Adrenal gland (tissue), 9 donors: ENCODE measurements at regions not wholly inside any gene's neighbourhood (a gene's known extent, or its start where the extent isn't known, plus 50 kb on each side); places are given as distances from the start of the nearest gene placed in this dataset.

Experiments
- DNase-seq, 7 donors: peaks; one replicate each; pipeline ENCODE4 v3.0.0-alpha.2; 2019 to 2020
- H3K27ac ChIP-seq, 5 donors: fragments of 200-600 bp; sonication (generic) in 4 of 5; 1 replicate in 3 of 5; 2 replicates in 2 of 5; pipeline versions ENCODE4 v1.5.1 to v1.8.0; 2016 to 2020; ENCODE audit warnings: mild to moderate bottlenecking in 1 of 5
- H3K27me3 ChIP-seq: fragments of 200-600 bp; 2 replicates; pipeline ENCODE4 v1.8.0; 2021
- H3K36me3 ChIP-seq, 2 donors: fragments of 200-600 bp; replicated peaks in 1 of 2; 1 replicate in 1 of 2; 2 replicates in 1 of 2; pipeline versions ENCODE4 v1.5.1 to v1.8.0; 2018 to 2022
- H3K4me1 ChIP-seq, 2 donors: fragments of 200-600 bp; replicated peaks in 1 of 2; 1 replicate in 1 of 2; 2 replicates in 1 of 2; pipeline versions ENCODE4 v1.5.1 to v1.8.0; 2018 to 2021
- H3K4me3 ChIP-seq, 4 donors: fragments of 200-600 bp; sonication (generic) in 3 of 4; one replicate each; pipeline ENCODE4 v1.5.1; 2016 to 2018
- H3K9me3 ChIP-seq, 3 donors: fragments of 200-600 bp; sonication (generic) in 1 of 3; replicated peaks in 1 of 3; 1 replicate in 2 of 3; 2 replicates in 1 of 3; pipeline versions ENCODE4 v1.5.1 to v1.8.0; 2016 to 2021
- POLR2A ChIP-seq, 2 donors: fragments of 450-650 bp; IDR thresholded peaks; one replicate each; pipeline ENCODE4 v1.6.1; 2017; ENCODE audit warnings: antibody characterized with exemption in 2 of 2, mild to moderate bottlenecking in 2 of 2, moderate library complexity in 1 of 2
- WGBS, 4 donors: extraction: QIAGEN DNeasy Blood & Tissue Kit in 2 of 4; methylation state at CpG; one replicate each; pipeline versions ENCODE4 v1.1.5 to v1.1.7; 2013 to 2017; 5-methylcytosine and 5-hydroxymethylcytosine counted together
- intact Hi-C, 2 donors: fragments of 100-400 bp; cut with DNase I; formaldehyde crosslinking; loops; one replicate each; pipeline versions ENCODE4 v1.14.1 to v1.15.0; 2022 to 2023
- TF ChIP-seq, protein P1 (sequence below), 6 experiments: fragments of 450-650 bp in 4 of 6; fragments of 200-600 bp in 2 of 6; sonication (generic) in 1 of 6; IDR thresholded peaks; 1 replicate in 5 of 6; 2 replicates in 1 of 6; pipeline versions ENCODE4 v1.5.1 to v1.8.0; 2016 to 2021; ENCODE audit warnings: antibody characterized with exemption in 6 of 6, mild to moderate bottlenecking in 2 of 6, moderate library complexity in 1 of 6
- donor health status: healthy with polysubstance abuse.
- donor health status: Bipolar disorder and iron deficiency.
- donor health status: DM: yes; HTN: yes; CAD: no.
- donor health status: DM: no; HTN: no; CAD: no.
- donor health status: DM: no; HTN: no; CAD: no.

DNA sequence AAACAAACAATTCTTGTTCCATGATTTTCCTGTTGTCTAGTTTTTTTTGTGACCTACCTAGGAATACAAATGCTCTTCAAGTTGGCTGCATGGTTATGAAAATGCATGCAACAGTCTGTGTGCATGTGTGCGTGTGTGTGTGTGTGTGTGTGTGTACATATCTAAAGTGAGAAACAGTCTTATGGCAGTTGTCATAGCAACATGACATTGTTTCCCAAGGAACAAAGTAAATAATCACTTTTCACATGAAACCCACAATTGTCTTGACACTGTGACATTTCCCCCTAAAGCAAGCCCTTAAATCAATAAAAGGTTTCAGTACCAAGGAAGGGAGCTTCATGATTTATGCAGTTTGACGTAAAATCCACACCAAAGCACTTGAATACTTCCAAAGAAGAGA lies 758.4 kb downstream of the CDH8 start:
- H3K36me3 ChIP-seq, result no peaks in the 10 kb centered on the region
- TF ChIP-seq POLR2A (IDR thresholded peaks at IDR 0.05), result no peak
- TF ChIP-seq, protein P1, sequence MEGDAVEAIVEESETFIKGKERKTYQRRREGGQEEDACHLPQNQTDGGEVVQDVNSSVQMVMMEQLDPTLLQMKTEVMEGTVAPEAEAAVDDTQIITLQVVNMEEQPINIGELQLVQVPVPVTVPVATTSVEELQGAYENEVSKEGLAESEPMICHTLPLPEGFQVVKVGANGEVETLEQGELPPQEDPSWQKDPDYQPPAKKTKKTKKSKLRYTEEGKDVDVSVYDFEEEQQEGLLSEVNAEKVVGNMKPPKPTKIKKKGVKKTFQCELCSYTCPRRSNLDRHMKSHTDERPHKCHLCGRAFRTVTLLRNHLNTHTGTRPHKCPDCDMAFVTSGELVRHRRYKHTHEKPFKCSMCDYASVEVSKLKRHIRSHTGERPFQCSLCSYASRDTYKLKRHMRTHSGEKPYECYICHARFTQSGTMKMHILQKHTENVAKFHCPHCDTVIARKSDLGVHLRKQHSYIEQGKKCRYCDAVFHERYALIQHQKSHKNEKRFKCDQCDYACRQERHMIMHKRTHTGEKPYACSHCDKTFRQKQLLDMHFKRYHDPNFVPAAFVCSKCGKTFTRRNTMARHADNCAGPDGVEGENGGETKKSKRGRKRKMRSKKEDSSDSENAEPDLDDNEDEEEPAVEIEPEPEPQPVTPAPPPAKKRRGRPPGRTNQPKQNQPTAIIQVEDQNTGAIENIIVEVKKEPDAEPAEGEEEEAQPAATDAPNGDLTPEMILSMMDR (IDR thresholded peaks at IDR 0.05), result no peak
- intact Hi-C loops, result no loop called here
- H3K4me1 ChIP-seq, result no peaks in the 10 kb centered on the region
- H3K27ac ChIP-seq, result no peak overlapping the region
- DNase-seq, result no peak
- H3K9me3 ChIP-seq, result no peaks in the 10 kb centered on the region
- WGBS, 4 donors, result 69 to 83% (median 72%) methylated on average over 2 of the region's 2 CpGs
- H3K27me3 ChIP-seq, result no peaks in the 10 kb centered on the region
- no peak overlapping the region for H3K4me3 ChIP-seq

DNA sequence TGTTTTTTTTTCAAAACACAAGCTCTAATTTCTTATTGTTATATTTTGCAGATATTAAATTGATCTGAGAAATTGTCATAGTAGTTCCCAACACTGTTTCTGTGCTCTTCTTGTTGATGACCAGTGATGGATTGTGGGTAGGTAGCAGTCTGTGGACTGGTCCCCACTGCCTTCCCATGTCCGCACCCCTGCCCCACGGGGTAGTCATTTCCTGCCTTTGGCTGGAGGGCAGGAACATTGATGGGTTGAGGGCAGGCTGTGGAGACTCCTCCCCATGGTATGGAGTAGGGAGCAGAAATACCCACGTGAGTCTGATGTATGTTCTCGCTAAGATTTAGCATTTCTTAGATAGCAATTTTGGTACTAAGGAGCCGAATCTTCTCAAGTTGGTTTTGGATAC lies 762.0 kb downstream of the CDH8 start:
- DNase-seq, result no peak
- 82 to 88% (median 84%) methylated on average over 5 of the region's 5 CpGs for WGBS, 4 donors
- H3K4me1 ChIP-seq, result no peaks in the 10 kb centered on the region
- no peaks in the 10 kb centered on the region for H3K27me3 ChIP-seq
- H3K27ac ChIP-seq, result no peak overlapping the region
- H3K36me3 ChIP-seq, result no peaks in the 10 kb centered on the region
- no peak overlapping the region for H3K4me3 ChIP-seq
- H3K9me3 ChIP-seq, result no peaks in the 10 kb centered on the region
- intact Hi-C loops, result no loop called here
- TF ChIP-seq, protein P1 (IDR thresholded peaks at IDR 0.05), result no peak
- no peak for TF ChIP-seq POLR2A (IDR thresholded peaks at IDR 0.05)

DNA sequence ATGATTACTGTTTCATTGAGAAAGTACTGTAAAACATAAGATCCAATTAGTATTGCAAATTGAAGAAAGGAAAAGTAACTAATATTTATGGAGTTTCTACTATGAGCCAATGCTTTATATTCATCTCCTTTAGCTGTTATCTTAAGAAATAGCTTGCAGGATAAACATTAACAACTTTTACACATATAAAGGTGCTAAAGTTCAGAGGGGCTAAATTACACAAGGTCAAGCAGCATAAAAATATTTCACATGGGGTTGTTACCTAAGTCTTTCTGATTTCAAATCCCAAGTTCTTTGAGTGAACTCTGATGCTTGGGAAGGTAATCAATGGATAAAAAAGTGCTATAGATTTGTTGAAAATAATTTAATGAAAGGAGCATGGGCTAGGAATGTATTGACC lies 765.5 kb downstream of the CDH8 start:
- intact Hi-C loops, result no loop called here
- H3K27ac ChIP-seq, result no peak overlapping the region
- H3K4me3 ChIP-seq, result no peak overlapping the region
- H3K9me3 ChIP-seq, result no peaks in the 10 kb centered on the region
- no peaks in the 10 kb centered on the region for H3K4me1 ChIP-seq
- H3K36me3 ChIP-seq, result no peaks in the 10 kb centered on the region
- no peaks in the 10 kb centered on the region for H3K27me3 ChIP-seq
- no peak for TF ChIP-seq POLR2A (IDR thresholded peaks at IDR 0.05)
- TF ChIP-seq, protein P1 (IDR thresholded peaks at IDR 0.05), result no peak
- DNase-seq, result no peak

DNA sequence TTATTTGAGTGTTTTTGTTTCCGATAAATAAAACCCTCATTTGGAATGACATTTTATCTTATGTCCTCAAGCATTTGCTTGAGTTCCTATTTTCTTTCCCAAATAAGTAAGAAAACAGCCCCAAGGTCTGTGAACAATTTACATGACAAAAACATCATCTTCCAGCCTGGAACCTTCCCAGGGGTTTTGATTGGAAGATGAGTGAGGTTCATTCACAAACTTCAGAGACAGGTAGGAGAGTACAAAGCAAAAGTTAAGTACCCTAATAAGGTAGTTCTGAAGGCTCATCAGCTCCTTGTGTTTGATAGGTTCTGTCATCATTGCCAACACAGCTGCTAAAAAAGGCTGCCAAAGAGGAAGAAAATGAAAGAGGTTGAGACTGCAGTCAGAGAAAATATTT lies 772.8 kb downstream of the CDH8 start:
- intact Hi-C loops, result no loop called here
- DNase-seq, result no peak
- TF ChIP-seq POLR2A (IDR thresholded peaks at IDR 0.05), result no peak
- TF ChIP-seq, protein P1 (IDR thresholded peaks at IDR 0.05), result no peak
- Histone ChIP-seq H3K9me3 (no peaks in the 10 kb centered on the region), H3K27me3 (no peaks in the 10 kb centered on the region), H3K36me3 (no peaks in the 10 kb centered on the region), H3K4me3 (no peak overlapping the region), H3K4me1 (no peaks in the 10 kb centered on the region), H3K27ac (no peak overlapping the region)
- 86 to 90% (median 88%) methylated on average over 1 of the region's 1 CpG for WGBS, 4 donors
